H7 (cell line): ENCODE measurements at regions not wholly inside any gene's neighbourhood (a gene's known extent, or its start where the extent isn't known, plus 50 kb on each side); places are given as distances from the start of the nearest gene placed in this dataset.

Source experiments
- DNase-seq: peaks from one replicate; pipeline ENCODE4 v3.0.0; 2012
- H3K27me3 ChIP-seq: 2 replicates; pipeline ENCODE4 v1.6.0; 2011; ENCODE audit warnings: mild to moderate bottlenecking, low read length; ENCODE audit not compliant: control insufficient read depth, insufficient read depth
- H3K36me3 ChIP-seq: replicated peaks from 2 replicates; pipeline ENCODE4 v1.5.1; 2011; ENCODE audit warnings: low read length; ENCODE audit not compliant: control insufficient read depth, insufficient read depth
- H3K4me3 ChIP-seq: 2 replicates; pipeline ENCODE4 v1.5.1; 2011; ENCODE audit warnings: low read depth, mild to moderate bottlenecking, control low read depth, low read length, moderate library complexity; ENCODE audit not compliant: insufficient read depth

- no peaks in the 10 kb centered on the region for H3K36me3 ChIP-seq
- no peaks in the 10 kb centered on the region for H3K27me3 ChIP-seq
- DNase-seq, result no peak
- H3K4me3 ChIP-seq, result no peak overlapping the region
Observed at GRCh38 chr6:54440549-54440948, 132.3 kb downstream of the TINAG start.

GRCh38 chr6:54441020-54441419 lies 132.8 kb downstream of the TINAG start:
- no peaks in the 10 kb centered on the region for H3K36me3 ChIP-seq
- no peak for DNase-seq
- no peaks in the 10 kb centered on the region for H3K27me3 ChIP-seq
- no peak overlapping the region for H3K4me3 ChIP-seq

GRCh38 chr6:54441687-54442248 lies 133.5 kb downstream of the TINAG start:
- H3K36me3 ChIP-seq, result no peaks in the 10 kb centered on the region
- H3K4me3 ChIP-seq, result no peak overlapping the region
- H3K27me3 ChIP-seq, result no peaks in the 10 kb centered on the region
- no peak for DNase-seq

GRCh38 chr6:54445207-54445606 lies 137.0 kb downstream of the TINAG start:
- no peaks in the 10 kb centered on the region for H3K36me3 ChIP-seq
- no peak for DNase-seq
- H3K27me3 ChIP-seq, result no peaks in the 10 kb centered on the region
- no peak overlapping the region for H3K4me3 ChIP-seq

- no peak for DNase-seq
- H3K4me3 ChIP-seq, result no peak overlapping the region
- H3K27me3 ChIP-seq, result no peaks in the 10 kb centered on the region
- H3K36me3 ChIP-seq, result no peaks in the 10 kb centered on the region
Observed at GRCh38 chr6:54448617-54449016, 140.4 kb downstream of the TINAG start.

- H3K4me3 ChIP-seq, result no peak overlapping the region
- no peaks in the 10 kb centered on the region for H3K27me3 ChIP-seq
- H3K36me3 ChIP-seq, result no peaks in the 10 kb centered on the region
- DNase-seq, result no peak
Observed at GRCh38 chr6:54451516-54451915, 143.3 kb downstream of the TINAG start.

- Histone ChIP-seq H3K27me3 (no peaks in the 10 kb centered on the region), H3K36me3 (no peaks in the 10 kb centered on the region), H3K4me3 (no peak overlapping the region)
- DNase-seq, result no peak
Observed at GRCh38 chr6:54463354-54464024, 155.2 kb downstream of the TINAG start.

GRCh38 chr6:54465649-54466300 lies 157.5 kb downstream of the TINAG start:
- H3K36me3 ChIP-seq, result no peaks in the 10 kb centered on the region
- H3K4me3 ChIP-seq, result no peak overlapping the region
- no peak for DNase-seq
- H3K27me3 ChIP-seq, result no peaks in the 10 kb centered on the region

- no peaks in the 10 kb centered on the region for H3K36me3 ChIP-seq
- no peak for DNase-seq
- H3K4me3 ChIP-seq, result no peak overlapping the region
- no peaks in the 10 kb centered on the region for H3K27me3 ChIP-seq
Observed at GRCh38 chr6:54467384-54467783, 159.1 kb downstream of the TINAG start.

GRCh38 chr6:54473328-54473727 lies 165.1 kb downstream of the TINAG start:
- DNase-seq, result no peak
- no peaks in the 10 kb centered on the region; the same call in 1 of the 2 replicates for H3K27me3 ChIP-seq

GRCh38 chr6:54474898-54475297 lies 166.7 kb downstream of the TINAG start:
- Histone ChIP-seq H3K27me3 (no peaks in the 10 kb centered on the region; the same call in 1 of the 2 replicates), H3K4me3 (no peak overlapping the region), H3K36me3 (no peaks in the 10 kb centered on the region)
- DNase-seq, result no peak

More at GRCh38 chr6:54473328-54473727, 165.1 kb downstream of the TINAG start:
- Histone ChIP-seq H3K36me3 (no peaks in the 10 kb centered on the region), H3K4me3 (no peak overlapping the region)

- Histone ChIP-seq H3K4me3 (no peak overlapping the region), H3K36me3 (no peaks in the 10 kb centered on the region), H3K27me3 (no peaks in the 10 kb centered on the region; the same call in 1 of the 2 replicates)
- DNase-seq, result no peak
Observed at GRCh38 chr6:54481091-54481490, 172.8 kb downstream of the TINAG start.

- Histone ChIP-seq H3K4me3 (no peak overlapping the region), H3K36me3 (no peaks in the 10 kb centered on the region), H3K27me3 (no peaks in the 10 kb centered on the region)
- no peak for DNase-seq
Observed at GRCh38 chr6:54491431-54491830, 183.2 kb downstream of the TINAG start.

GRCh38 chr6:54493138-54493537 lies 184.9 kb downstream of the TINAG start:
- no peaks in the 10 kb centered on the region for H3K27me3 ChIP-seq
- no peaks in the 10 kb centered on the region for H3K36me3 ChIP-seq
- no peak overlapping the region for H3K4me3 ChIP-seq
- DNase-seq, result no peak

GRCh38 chr6:54503144-54503543 lies 194.9 kb downstream of the TINAG start:
- Histone ChIP-seq H3K36me3 (no peaks in the 10 kb centered on the region), H3K27me3 (no peaks in the 10 kb centered on the region), H3K4me3 (no peak overlapping the region)
- DNase-seq, result no peak
